NCI-H1436 treated with DMSO at 0.1 percent for 48 hours (cell line): ENCODE measurements at regions not wholly inside any gene's neighbourhood (a gene's known extent, or its start where the extent isn't known, plus 50 kb on each side); places are given as distances from the start of the nearest gene placed in this dataset.
"Not testable (repeated sequence)": the region's sequence is repeated elsewhere in the genome, so short reads cannot be mapped to it uniquely, and the experiment has no call there.

Source experiments
- DNase-seq: peaks from one replicate; lab custom pipeline; 2025; lab: John Stamatoyannopoulos, UW

GRCh38 chr2:123485056-123485455, 540.0 kb upstream of the CNTNAP5 start:
- DNase-seq, result no peak

- DNase-seq, result no peak
These were observed 531.4 kb upstream of the CNTNAP5 start for GRCh38 chr2:123493687-123494086.

- no peak for DNase-seq
These were observed 529.8 kb upstream of the CNTNAP5 start for GRCh38 chr2:123495241-123495640.

GRCh38 chr2:123500346-123500745, 524.7 kb upstream of the CNTNAP5 start:
- DNase-seq, result no peak

- no peak for DNase-seq
These were observed 524.1 kb upstream of the CNTNAP5 start for GRCh38 chr2:123500988-123501387.

- DNase-seq, result no peak
These were observed 522.2 kb upstream of the CNTNAP5 start for GRCh38 chr2:123502931-123503330.

GRCh38 chr2:123512547-123512946, 512.5 kb upstream of the CNTNAP5 start:
- DNase-seq, result no peak

GRCh38 chr2:123513351-123513750, 511.7 kb upstream of the CNTNAP5 start:
- no peak for DNase-seq

GRCh38 chr2:123514613-123515207, 510.4 kb upstream of the CNTNAP5 start:
- no peak for DNase-seq

- no peak for DNase-seq
These were observed 506.7 kb upstream of the CNTNAP5 start for GRCh38 chr2:123518367-123518766.

GRCh38 chr2:123521854-123522253, 503.2 kb upstream of the CNTNAP5 start:
- DNase-seq, result no peak

GRCh38 chr2:123522498-123522897, 502.6 kb upstream of the CNTNAP5 start:
- not testable (repeated sequence) for DNase-seq

GRCh38 chr2:123528996-123529707, 495.9 kb upstream of the CNTNAP5 start:
- DNase-seq, result no peak

- no peak for DNase-seq
These were observed 495.1 kb upstream of the CNTNAP5 start for GRCh38 chr2:123530004-123530403.

GRCh38 chr2:123532126-123532525, 493.0 kb upstream of the CNTNAP5 start:
- DNase-seq, result no peak

- no peak for DNase-seq
These were observed 492.1 kb upstream of the CNTNAP5 start for GRCh38 chr2:123532994-123533393.

GRCh38 chr2:123540291-123540690, 484.8 kb upstream of the CNTNAP5 start:
- DNase-seq, result no peak

GRCh38 chr2:123546353-123546752, 478.7 kb upstream of the CNTNAP5 start:
- no peak for DNase-seq

- DNase-seq, result no peak
These were observed 461.6 kb upstream of the CNTNAP5 start for GRCh38 chr2:123563515-123563914.

- DNase-seq, result no peak
These were observed 458.7 kb upstream of the CNTNAP5 start for GRCh38 chr2:123566291-123566946.

- DNase-seq, result no peak
These were observed 447.1 kb upstream of the CNTNAP5 start for GRCh38 chr2:123578016-123578415.

- no peak for DNase-seq
These were observed 428.5 kb upstream of the CNTNAP5 start for GRCh38 chr2:123596621-123597020.

GRCh38 chr2:123597988-123598387, 427.1 kb upstream of the CNTNAP5 start:
- DNase-seq, result no peak
